ENCODE measurements at regions not wholly inside any gene's neighbourhood (a gene's known extent, or its start where the extent isn't known, plus 50 kb on each side); places are given as distances from the start of the nearest gene placed in this dataset.

- Histone ChIP-seq H3K9ac (ENCODE audit: low read length) (no peak overlapping the region), H3K4me2 (ENCODE audit: low read depth, low read length) (peak overlapping the region; percentile 72), H4K20me1 (ENCODE audit: insufficient read depth, low read length) (no peaks in the 10 kb centered on the region), H3K4me3 (ENCODE audit: low read length) (peak overlapping the region; percentile 15; the same call in 1 of the 2 replicates), H3K9me3 (replicated peaks; ENCODE audit: insufficient read depth, low read length) (no peaks in the 10 kb centered on the region), H3K36me3 (replicated peaks; ENCODE audit: insufficient read depth, low read length) (no peaks in the 10 kb centered on the region), H3K4me1 (ENCODE audit: low read length) (peaks cover 13% of the 10 kb centered on the region), H2AFZ (ENCODE audit: low read length) (peak overlapping the region; percentile 74), H3K27me3 (replicated peaks; ENCODE audit: insufficient read depth, low read length) (no peaks in the 10 kb centered on the region), H3K9me2 (replicated peaks; ENCODE audit: insufficient read depth, low read length) (no peaks in the 10 kb centered on the region), H3K79me2 (ENCODE audit: low read length) (no peaks in the 10 kb centered on the region), H3K27ac (ENCODE audit: low read length) (peak overlapping the region; percentile 42; the same call in 1 of the 2 replicates), H3F3A (ENCODE audit: insufficient read depth, low read length) (0 out of 2 replicates have a peak, but pooled peaks cover 2% of the 10 kb centered on the region)
- no peak for DNase-seq
- TF ChIP-seq EZH2phosphoT487 (IDR thresholded peaks at IDR 0.05; ENCODE audit: low read length) (no peak), EZH2 (optimal IDR thresholded peaks at IDR 0.05; ENCODE audit: low read depth, low read length) (no peak)
Measured at GRCh38 chr3:72309661-72310418, 524.9 kb upstream of the PROK2 start.

DNA sequence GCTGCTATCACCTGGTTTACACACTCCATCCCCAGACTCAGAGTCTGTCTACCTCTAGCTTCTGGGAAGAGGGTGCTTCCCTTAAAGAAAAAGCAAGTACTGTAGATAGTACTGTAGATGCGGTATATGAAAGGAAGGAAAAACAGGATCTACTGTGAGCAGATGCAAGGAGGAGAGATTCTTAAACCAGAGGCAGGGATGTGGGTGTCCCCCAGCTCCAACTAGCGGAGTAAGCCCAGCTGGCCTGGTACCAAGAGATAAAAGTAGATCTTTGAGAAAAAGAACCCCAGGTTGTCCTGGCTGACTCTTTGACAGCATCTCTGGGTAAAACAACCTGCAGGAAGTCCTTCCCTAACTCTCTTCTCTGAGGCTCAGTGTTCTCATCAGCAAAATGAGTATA, 523.7 kb upstream of the PROK2 start:
- H3F3A ChIP-seq (ENCODE audit: insufficient read depth, low read length), result 0 out of 2 replicates have a peak, but pooled peaks cover 2% of the 10 kb centered on the region

GRCh38 chr3:72307438-72308115, 522.6 kb upstream of the PROK2 start:
- Histone ChIP-seq H3F3A (ENCODE audit: insufficient read depth, low read length) (0 out of 2 replicates have a peak, but pooled peaks cover 2% of the 10 kb centered on the region), H3K4me3 (ENCODE audit: low read length) (no peak overlapping the region), H3K79me2 (ENCODE audit: low read length) (no peaks in the 10 kb centered on the region), H3K9me3 (replicated peaks; ENCODE audit: insufficient read depth, low read length) (no peaks in the 10 kb centered on the region), H4K20me1 (ENCODE audit: insufficient read depth, low read length) (no peaks in the 10 kb centered on the region), H2AFZ (ENCODE audit: low read length) (no peak overlapping the region), H3K4me2 (ENCODE audit: low read depth, low read length) (no peak overlapping the region), H3K27me3 (replicated peaks; ENCODE audit: insufficient read depth, low read length) (no peaks in the 10 kb centered on the region), H3K27ac (ENCODE audit: low read length) (no peak overlapping the region), H3K9ac (ENCODE audit: low read length) (no peak overlapping the region), H3K36me3 (replicated peaks; ENCODE audit: insufficient read depth, low read length) (no peaks in the 10 kb centered on the region), H3K9me2 (replicated peaks; ENCODE audit: insufficient read depth, low read length) (no peaks in the 10 kb centered on the region), H3K4me1 (ENCODE audit: low read length) (peaks cover 13% of the 10 kb centered on the region)
- TF ChIP-seq EZH2phosphoT487 (IDR thresholded peaks at IDR 0.05; ENCODE audit: low read length) (no peak), EZH2 (optimal IDR thresholded peaks at IDR 0.05; ENCODE audit: low read depth, low read length) (no peak)
- TF ChIP-seq, protein P1, sequence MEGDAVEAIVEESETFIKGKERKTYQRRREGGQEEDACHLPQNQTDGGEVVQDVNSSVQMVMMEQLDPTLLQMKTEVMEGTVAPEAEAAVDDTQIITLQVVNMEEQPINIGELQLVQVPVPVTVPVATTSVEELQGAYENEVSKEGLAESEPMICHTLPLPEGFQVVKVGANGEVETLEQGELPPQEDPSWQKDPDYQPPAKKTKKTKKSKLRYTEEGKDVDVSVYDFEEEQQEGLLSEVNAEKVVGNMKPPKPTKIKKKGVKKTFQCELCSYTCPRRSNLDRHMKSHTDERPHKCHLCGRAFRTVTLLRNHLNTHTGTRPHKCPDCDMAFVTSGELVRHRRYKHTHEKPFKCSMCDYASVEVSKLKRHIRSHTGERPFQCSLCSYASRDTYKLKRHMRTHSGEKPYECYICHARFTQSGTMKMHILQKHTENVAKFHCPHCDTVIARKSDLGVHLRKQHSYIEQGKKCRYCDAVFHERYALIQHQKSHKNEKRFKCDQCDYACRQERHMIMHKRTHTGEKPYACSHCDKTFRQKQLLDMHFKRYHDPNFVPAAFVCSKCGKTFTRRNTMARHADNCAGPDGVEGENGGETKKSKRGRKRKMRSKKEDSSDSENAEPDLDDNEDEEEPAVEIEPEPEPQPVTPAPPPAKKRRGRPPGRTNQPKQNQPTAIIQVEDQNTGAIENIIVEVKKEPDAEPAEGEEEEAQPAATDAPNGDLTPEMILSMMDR (IDR thresholded peaks at IDR 0.05; ENCODE audit: low read length), result no peak
- DNase-seq, result no peak

More for the DNA sequence above, 523.7 kb upstream of the PROK2 start:
- Histone ChIP-seq H3K27me3 (replicated peaks; ENCODE audit: insufficient read depth, low read length) (no peaks in the 10 kb centered on the region), H3K4me1 (ENCODE audit: low read length) (peaks cover 13% of the 10 kb centered on the region), H3K9me3 (replicated peaks; ENCODE audit: insufficient read depth, low read length) (no peaks in the 10 kb centered on the region), H3K4me2 (ENCODE audit: low read depth, low read length) (no peak overlapping the region), H3K9ac (ENCODE audit: low read length) (no peak overlapping the region), H3K79me2 (ENCODE audit: low read length) (no peaks in the 10 kb centered on the region), H3K4me3 (ENCODE audit: low read length) (no peak overlapping the region), H3K27ac (ENCODE audit: low read length) (no peak overlapping the region), H3K9me2 (replicated peaks; ENCODE audit: insufficient read depth, low read length) (no peaks in the 10 kb centered on the region), H2AFZ (ENCODE audit: low read length) (no peak overlapping the region), H3K36me3 (replicated peaks; ENCODE audit: insufficient read depth, low read length) (no peaks in the 10 kb centered on the region), H4K20me1 (ENCODE audit: insufficient read depth, low read length) (no peaks in the 10 kb centered on the region)
- DNase-seq, result no peak
- TF ChIP-seq, protein P1 (IDR thresholded peaks at IDR 0.05; ENCODE audit: low read length), result no peak
- TF ChIP-seq EZH2 (optimal IDR thresholded peaks at IDR 0.05; ENCODE audit: low read depth, low read length), result no peak
- TF ChIP-seq EZH2phosphoT487 (IDR thresholded peaks at IDR 0.05; ENCODE audit: low read length), result no peak
